ENCODE measurements at regions not wholly inside any gene's neighbourhood (a gene's known extent, or its start where the extent isn't known, plus 50 kb on each side); places are given as distances from the start of the nearest gene placed in this dataset.
A peak's percentile ranks its signal among the peaks of the same experiment; 100 is the strongest.

DNA sequence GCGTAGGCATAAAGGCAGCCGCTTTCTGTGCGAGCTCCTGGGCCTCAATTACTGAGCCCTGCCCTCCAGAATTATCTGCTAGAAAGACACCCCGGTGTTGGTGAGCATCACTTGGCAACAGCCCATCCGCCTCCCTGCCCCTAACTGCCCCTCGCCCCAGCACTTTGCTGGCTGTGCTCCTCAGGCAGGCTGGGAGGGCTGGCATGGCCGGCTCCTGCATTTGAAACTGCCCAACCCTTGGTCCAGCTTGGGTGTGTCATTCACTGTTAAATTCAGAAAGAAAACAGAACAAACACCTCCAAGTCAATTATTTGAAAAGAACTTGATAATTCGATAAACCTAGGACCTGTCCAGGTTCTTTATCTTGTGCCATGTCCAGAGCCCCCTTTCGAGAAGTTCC, 334.2 kb downstream of the IRX2 start:
- no peaks in the 10 kb centered on the region for H3K36me3 Mint-ChIP-seq (ENCODE audit: unreplicated experiment)
- H3K27me3 Mint-ChIP-seq (ENCODE audit: unreplicated experiment), result no peaks in the 10 kb centered on the region
- H3K27ac Mint-ChIP-seq (ENCODE audit: unreplicated experiment), result no peak overlapping the region
- DNase-seq (ENCODE audit: extremely low spot score, unreplicated experiment), result no peak
- H3K9me3 Mint-ChIP-seq (ENCODE audit: unreplicated experiment), result peaks cover 53% of the 10 kb centered on the region
- TF ChIP-seq, protein P1, sequence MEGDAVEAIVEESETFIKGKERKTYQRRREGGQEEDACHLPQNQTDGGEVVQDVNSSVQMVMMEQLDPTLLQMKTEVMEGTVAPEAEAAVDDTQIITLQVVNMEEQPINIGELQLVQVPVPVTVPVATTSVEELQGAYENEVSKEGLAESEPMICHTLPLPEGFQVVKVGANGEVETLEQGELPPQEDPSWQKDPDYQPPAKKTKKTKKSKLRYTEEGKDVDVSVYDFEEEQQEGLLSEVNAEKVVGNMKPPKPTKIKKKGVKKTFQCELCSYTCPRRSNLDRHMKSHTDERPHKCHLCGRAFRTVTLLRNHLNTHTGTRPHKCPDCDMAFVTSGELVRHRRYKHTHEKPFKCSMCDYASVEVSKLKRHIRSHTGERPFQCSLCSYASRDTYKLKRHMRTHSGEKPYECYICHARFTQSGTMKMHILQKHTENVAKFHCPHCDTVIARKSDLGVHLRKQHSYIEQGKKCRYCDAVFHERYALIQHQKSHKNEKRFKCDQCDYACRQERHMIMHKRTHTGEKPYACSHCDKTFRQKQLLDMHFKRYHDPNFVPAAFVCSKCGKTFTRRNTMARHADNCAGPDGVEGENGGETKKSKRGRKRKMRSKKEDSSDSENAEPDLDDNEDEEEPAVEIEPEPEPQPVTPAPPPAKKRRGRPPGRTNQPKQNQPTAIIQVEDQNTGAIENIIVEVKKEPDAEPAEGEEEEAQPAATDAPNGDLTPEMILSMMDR (IDR thresholded peaks at IDR 0.05), result no peak
- no peaks in the 10 kb centered on the region for H3K4me1 Mint-ChIP-seq (ENCODE audit: unreplicated experiment)
- no peak overlapping the region for H3K4me3 Mint-ChIP-seq (ENCODE audit: unreplicated experiment)

DNA sequence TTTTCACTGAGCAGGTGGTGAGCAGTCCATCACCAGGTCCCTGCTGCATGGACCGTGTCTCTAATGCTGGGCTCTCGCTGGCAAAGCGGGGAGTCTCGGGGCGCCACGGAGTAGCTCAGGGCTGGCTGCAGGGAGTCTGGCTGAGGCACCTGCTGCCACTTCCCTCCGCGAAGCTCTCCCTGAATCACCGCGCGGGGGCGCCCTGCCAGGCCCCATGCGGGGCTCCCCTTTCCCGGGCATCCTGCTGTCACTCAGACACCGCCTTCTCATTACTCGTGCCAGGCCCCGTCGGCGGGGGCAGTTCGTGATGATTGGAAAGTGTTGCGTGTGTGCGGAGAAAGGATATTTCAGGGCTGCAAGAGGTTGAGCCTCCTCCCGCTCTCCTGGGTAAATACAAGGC, 335.8 kb downstream of the IRX2 start:
- Mint-ChIP-seq H3K9me3 (ENCODE audit: unreplicated experiment) (peaks cover 51% of the 10 kb centered on the region), H3K36me3 (ENCODE audit: unreplicated experiment) (no peaks in the 10 kb centered on the region), H3K27me3 (ENCODE audit: unreplicated experiment) (no peaks in the 10 kb centered on the region), H3K27ac (ENCODE audit: unreplicated experiment) (no peak overlapping the region), H3K4me1 (ENCODE audit: unreplicated experiment) (no peaks in the 10 kb centered on the region), H3K4me3 (ENCODE audit: unreplicated experiment) (no peak overlapping the region)
- no peak for DNase-seq (ENCODE audit: extremely low spot score, unreplicated experiment)
- TF ChIP-seq, protein P1 (IDR thresholded peaks at IDR 0.05), result no peak

DNA sequence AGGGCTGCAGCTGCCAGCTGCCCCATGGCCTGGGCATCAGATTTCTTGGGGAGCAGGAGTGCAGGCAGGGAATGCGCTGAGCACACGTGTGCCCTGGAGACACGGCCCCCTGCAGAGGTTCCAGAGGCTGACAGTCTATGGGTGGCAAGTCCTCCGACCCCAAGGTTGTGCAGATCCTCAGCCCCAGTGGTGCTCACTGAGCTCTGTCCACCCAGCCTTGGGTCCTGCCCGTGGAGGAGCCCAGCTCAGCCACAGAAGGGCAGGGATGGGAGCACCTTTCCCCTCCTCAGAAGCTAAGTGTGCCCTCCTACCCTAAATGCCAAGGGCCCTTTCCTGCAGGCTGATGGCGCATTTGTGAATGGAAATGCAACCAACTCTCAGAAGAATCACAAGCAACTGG, 341.0 kb downstream of the IRX2 start:
- no peak overlapping the region for H3K4me3 Mint-ChIP-seq (ENCODE audit: unreplicated experiment)
- H3K36me3 Mint-ChIP-seq (ENCODE audit: unreplicated experiment), result no peaks in the 10 kb centered on the region
- no peak overlapping the region for H3K27ac Mint-ChIP-seq (ENCODE audit: unreplicated experiment)
- TF ChIP-seq, protein P1 (IDR thresholded peaks at IDR 0.05), result no peak
- peak; percentile 81 for DNase-seq (ENCODE audit: extremely low spot score, unreplicated experiment)
- peaks cover 47% of the 10 kb centered on the region for H3K9me3 Mint-ChIP-seq (ENCODE audit: unreplicated experiment)
- H3K4me1 Mint-ChIP-seq (ENCODE audit: unreplicated experiment), result no peaks in the 10 kb centered on the region
- no peaks in the 10 kb centered on the region for H3K27me3 Mint-ChIP-seq (ENCODE audit: unreplicated experiment)

DNA sequence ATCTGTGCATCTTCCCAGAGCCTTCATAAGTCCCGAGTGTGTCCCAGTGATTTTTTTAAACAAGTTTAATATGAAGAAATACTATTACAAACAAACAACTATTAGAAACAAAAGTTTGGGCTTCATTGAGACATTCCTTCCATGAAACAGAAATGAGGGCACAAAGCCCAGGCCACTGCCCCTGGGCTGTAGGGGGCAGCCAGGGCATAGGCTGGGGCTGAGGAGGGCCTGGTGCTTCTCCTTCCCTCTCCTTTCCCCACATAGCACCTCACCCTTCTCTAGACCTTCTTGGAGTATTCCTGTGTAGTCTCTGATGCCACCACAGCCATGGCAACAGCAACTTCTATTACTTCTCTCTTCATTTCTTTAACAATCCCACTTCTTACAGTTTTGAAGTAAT, 348.2 kb downstream of the IRX2 start:
- peak; percentile 57 for DNase-seq (ENCODE audit: extremely low spot score, unreplicated experiment)
- no peak overlapping the region for H3K27ac Mint-ChIP-seq (ENCODE audit: unreplicated experiment)
- H3K9me3 Mint-ChIP-seq (ENCODE audit: unreplicated experiment), result peaks cover 33% of the 10 kb centered on the region
- H3K36me3 Mint-ChIP-seq (ENCODE audit: unreplicated experiment), result no peaks in the 10 kb centered on the region
- TF ChIP-seq, protein P1 (IDR thresholded peaks at IDR 0.05), result no peak
- no peaks in the 10 kb centered on the region for H3K4me1 Mint-ChIP-seq (ENCODE audit: unreplicated experiment)
- H3K27me3 Mint-ChIP-seq (ENCODE audit: unreplicated experiment), result no peaks in the 10 kb centered on the region
- H3K4me3 Mint-ChIP-seq (ENCODE audit: unreplicated experiment), result no peak overlapping the region

DNA sequence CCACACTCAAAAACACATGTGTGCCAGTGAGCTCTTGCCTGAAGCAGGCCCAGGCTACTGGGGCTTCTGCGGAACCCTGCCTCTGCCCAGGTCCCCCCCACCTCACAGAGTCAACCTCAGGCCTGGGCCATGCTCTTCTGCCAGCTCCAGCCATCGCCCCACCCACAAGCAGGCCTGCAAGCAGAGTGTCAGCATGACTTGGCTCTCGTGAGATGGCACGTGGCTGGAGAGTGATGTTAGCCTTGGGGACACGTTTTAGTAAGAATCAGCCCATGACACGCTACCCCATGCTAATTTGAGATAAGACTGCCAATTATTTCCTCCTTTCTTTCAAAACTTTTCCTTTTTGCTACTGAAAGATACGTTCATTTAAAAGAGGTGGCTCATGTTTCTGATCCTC, 351.7 kb downstream of the IRX2 start:
- no peak overlapping the region for H3K27ac Mint-ChIP-seq (ENCODE audit: unreplicated experiment)

More for the DNA sequence above, 351.7 kb downstream of the IRX2 start:
- Mint-ChIP-seq H3K9me3 (ENCODE audit: unreplicated experiment) (peaks cover 31% of the 10 kb centered on the region), H3K4me3 (ENCODE audit: unreplicated experiment) (no peak overlapping the region), H3K4me1 (ENCODE audit: unreplicated experiment) (no peaks in the 10 kb centered on the region), H3K36me3 (ENCODE audit: unreplicated experiment) (no peaks in the 10 kb centered on the region), H3K27me3 (ENCODE audit: unreplicated experiment) (no peaks in the 10 kb centered on the region)
- TF ChIP-seq, protein P1 (IDR thresholded peaks at IDR 0.05), result no peak
- DNase-seq (ENCODE audit: extremely low spot score, unreplicated experiment), result peak; percentile 68
